NCI-H2081 (cell line): ENCODE measurements at regions not wholly inside any gene's neighbourhood (a gene's known extent, or its start where the extent isn't known, plus 50 kb on each side); places are given as distances from the start of the nearest gene placed in this dataset.
A peak's percentile ranks its signal among the peaks of the same experiment; 100 is the strongest.

Experiments used
- DNase-seq, 2 experiments: peaks; one replicate each; lab custom pipeline; 2025; lab: John Stamatoyannopoulos, UW

DNA sequence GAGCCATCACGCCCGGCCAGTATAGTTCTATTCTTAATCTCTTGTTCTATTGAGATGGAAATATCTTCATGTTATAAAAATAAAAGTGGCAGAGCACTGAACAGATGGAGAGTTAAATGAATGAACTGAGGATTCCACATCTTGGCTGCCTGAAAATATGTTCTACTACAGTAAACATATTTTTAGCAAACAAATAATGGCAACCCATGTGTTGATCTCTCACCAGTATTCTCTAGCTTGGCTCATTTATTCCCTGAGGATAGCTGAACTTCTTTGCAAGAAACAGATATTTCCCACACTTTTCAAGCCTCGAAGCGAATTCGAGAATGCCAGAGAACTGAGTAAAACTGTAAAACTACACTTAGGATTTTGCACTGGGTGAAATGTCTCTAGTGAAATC, 58.9 kb downstream of the DIRAS3 start:
- no peak for DNase-seq

DNA sequence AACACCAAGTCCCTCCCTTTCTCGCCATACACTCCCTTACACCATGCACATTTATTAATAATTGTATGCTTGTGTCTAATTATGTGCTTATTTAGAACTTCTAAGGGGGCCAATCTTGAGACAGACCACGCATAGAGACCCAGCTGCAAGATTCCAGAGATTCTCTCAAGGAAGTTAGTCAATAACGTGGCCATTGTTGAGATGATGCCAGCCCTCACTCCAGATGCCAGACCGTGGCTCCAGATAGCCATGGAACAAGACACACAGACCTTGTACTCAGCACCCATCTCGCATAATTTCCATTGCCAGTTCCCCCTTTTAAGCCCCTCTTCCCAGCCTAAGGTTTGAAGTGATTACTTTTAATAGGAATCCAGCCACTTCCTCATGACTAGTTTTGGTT, 62.4 kb downstream of the DIRAS3 start:
- no peak for DNase-seq

DNA sequence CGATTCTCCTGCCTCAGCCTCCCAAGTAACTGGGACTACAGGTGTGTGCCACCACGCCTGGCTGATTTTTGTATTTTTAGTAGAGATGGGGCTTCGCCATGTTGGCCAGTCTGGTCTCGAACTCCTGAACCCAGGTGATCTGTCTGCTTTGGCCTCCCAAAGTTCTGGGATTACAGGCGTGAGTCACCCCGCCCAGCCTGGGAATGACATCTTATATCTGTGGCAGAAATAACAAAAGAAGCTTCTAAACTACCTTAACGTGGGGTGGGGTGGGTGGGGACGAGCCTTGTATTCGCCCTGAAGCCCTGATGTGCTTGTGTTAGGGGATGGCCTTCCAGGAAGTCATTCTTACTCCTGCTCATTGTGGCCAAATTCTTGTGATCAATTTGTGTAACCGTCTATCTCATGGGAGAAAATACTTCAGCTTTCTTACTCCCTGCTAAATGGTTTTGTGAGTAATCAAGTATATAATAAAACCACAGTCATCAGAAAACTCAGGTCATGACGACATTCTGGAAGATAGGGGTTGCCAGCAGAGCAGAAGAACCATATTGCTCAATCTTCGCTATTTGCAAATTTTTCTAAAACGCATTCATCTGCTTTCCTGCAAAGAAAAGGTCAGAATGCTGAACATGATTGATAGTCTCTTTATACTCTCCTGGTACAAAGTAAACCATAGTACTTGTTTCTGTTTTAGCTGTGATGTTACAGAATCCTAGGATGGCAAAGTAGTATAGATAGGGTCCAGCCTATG, 63.2 kb downstream of the DIRAS3 start:
- DNase-seq, result no peak

DNA sequence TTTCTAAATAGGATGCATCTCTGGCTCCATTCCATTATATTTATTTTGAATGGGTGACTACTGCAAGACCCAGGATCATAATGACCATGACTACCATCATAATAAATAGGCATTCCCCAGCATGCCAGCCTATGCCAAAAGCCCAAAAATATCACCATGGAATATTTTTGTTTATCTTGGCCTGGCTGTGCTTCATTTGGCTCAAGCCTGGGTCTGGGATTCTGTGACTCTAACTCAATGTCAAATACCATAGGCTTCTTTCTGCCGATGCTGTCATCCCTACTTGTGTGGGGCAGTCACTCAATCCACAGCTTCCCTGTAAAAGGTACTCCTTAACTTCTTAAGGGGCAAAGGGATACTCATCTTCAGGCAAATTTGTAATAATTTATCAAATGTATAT, 66.6 kb downstream of the DIRAS3 start:
- no peak for DNase-seq

DNA sequence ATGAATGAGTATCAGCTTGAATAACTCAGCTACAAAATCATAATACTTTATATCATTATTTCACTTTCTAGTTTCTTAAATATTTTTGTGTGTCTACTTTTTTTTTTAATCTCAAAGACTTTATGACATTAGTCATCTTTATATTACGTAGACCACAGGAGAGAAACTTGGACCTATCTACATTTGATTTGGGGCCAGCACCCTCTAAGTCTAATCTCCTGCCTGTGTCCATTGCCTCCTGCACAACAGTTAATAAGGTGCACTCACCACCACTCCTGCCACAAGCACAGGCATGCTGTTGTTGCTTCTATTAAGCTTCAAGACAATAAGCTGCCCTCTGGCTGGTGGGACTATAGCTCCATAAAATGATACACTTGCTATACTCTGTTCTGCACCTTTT, 70.4 kb downstream of the DIRAS3 start:
- DNase-seq, result no peak

DNA sequence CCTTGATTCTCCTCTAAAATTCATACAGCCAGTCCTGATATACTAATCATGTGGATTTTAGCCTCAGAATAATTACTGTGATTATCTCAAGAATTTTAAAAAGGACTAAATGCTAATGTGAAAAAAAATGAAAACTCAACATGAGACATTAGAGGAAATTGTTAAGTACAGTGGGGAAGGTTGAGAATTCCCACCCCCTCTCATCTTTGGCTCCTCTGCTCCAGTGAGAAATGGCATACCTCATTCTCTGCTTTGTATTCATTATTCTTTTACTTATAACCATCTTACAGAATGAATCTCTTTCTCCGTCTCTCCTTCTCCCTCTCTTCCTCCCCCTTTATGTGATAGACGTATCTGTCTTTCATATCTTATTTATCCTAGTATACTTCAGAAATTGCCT, 70.9 kb downstream of the DIRAS3 start:
- DNase-seq, result no peak

DNA sequence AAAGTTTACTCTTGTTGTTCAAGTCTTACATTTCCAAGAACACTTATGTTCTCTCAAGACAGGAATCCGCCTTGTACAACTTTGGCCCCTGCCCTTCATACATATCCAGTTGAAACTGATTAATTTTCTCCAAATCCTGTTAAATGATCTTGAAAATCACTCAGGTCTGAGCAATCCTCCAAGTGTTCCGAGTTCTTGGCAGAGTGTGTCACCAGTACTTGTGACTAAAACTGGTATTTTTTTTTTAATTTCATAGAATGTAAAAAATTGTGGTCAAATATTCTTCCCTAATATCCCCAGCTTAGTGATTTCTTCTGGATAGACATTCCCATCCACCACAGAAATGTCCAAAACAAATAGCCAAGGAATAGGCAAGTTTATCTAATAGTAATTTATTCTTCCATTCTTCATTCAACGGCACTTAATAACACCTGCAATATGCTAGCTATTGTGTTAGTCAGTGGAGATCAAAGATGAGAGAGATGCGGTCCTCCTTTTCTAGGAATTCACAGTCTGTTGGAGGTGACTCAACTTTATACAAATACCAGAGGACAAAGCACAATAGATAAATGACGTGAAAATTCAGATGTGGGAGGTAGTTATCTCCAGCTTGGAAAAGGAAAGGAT, 71.4 kb downstream of the DIRAS3 start:
- no peak for DNase-seq

DNA sequence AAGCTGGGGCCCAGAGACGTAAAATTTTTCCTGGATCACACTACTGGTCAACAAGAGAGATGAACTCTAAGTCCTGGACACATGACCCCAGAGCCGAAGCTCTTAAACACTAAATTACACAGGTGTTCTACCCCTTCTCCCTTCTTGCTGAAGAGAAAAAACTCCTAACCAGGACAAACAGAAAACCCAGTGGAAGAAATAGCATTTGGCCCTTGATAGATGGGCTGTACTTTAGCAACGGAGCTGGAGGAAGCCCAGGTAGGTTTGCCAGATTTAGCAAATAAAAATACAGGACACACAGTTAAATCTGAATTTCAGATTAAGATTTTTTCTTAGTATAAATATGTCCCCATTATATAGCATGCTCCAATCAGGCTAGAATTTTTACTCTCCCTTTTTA, 72.7 kb downstream of the DIRAS3 start:
- no peak for DNase-seq

DNA sequence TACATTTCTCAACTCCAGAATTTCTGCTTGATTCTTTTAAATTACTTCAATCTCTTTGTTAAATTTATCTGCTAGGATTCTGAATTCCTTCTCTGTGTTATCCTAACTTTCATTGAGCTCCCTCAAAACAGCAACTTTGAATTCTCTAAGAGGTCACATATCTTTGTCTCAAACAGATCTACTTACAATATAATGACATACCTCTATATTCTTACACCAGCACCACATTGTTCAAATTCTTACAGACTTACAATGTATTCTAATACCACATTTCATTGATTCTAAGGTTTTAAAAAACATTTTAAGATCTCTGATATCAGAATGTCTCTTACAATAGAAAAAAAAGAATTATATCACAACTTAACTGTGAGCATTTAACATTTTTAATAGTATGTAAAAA, 77.4 kb downstream of the DIRAS3 start:
- DNase-seq, result no peak

DNA sequence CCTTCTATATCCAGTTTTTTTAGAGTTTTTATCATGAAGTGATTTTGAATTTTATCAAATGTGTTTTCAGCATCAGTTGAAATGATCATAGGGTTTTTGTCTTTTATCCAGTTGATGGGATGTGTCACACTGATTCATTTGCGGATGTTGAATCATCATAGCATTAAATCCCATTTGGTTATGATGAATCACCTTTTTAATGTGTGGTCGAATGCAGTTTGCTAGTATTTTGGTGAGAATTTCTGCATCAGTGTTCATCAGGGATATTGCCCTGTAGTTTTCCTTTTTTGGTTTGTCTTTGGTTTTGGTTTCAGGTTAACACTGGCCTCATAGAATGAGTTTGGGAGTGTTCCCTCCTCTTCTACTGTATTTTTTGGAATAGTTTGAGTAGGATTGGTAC, 80.3 kb downstream of the DIRAS3 start:
- DNase-seq, result no peak

DNA sequence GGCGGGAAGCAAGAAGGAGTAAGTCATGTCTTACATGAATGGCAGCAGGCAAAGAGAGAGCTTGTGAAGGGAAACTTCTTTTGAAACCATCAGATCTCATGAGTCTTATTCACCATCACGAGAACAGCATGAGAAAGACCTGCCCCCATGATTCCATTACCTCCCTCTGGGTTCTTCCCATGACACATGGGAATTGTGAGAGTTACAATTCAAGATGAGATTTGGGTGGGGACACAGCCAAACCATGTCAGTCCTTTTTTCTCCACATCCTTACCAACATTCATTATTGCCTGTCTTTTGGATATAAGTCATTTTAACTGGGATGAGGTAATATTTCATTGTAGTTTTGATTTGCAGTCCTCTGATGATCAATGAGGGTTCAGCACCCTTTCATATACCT, 81.0 kb downstream of the DIRAS3 start:
- no peak for DNase-seq

DNA sequence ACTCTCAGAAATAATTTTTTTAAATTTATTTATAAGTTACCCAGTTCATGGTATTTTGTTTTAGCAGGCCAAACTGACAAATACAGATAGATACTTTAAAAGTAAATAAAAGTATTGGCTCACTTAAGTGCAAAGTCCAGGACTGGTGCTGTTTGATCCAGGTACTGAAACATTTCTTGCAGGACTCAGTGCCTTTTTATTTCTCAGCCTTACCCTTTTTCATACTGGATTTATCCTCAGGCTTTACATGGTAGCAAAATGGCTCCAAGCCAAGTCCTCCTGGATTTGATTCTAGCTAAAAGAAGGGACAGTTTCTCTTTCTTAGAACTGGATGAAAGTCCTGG, 83.8 kb downstream of the DIRAS3 start:
- no peak for DNase-seq

DNA sequence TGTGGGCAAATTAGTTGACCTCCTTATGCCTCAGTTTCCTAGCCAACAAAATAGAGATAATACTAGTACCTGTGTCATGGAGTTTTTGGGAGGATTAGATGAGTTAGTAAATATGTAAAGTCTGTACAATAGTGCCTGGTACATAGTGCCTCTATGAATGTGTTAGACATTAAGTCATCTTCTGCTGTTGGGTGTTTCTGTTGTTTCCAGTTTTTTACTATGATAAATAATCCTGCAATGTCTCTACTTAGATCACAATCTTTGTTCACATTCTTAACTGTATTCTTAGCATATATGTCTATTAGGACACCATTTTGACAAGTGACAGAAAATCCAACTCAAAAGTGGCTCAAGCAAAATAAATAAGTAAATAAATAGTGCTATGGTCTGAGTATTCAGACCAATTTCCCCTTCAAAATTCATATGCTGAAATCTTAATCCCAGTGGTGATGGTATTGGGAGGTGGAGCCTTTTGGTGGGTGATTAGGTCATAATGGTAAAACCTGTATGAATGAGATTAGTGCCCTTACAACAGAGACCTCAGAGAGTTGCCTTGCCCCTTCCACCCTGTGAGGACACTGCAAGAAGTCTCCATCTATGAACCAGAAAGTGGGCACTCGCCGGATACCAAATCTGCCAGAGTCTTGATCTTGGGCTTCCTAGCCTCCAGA, 84.3 kb downstream of the DIRAS3 start:
- no peak for DNase-seq

DNA sequence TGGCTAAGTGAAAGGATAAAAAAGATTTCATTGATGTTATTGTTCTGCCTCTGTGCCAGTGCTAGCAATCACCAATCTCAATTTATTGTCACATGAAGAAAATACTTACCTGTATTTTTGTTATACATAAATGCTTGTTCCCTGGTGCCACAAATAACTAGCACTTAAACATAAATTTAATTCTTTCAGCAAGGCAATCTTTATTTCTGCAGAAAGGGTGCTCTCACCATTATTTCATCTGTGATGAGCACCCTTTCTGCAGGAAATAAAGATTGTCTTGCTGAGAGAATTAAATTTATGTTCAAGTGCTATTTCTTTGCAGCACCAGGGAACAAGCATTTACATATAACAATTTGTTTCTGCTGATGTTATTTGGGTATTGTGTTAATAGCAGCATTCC, 87.2 kb downstream of the DIRAS3 start:
- no peak for DNase-seq

DNA sequence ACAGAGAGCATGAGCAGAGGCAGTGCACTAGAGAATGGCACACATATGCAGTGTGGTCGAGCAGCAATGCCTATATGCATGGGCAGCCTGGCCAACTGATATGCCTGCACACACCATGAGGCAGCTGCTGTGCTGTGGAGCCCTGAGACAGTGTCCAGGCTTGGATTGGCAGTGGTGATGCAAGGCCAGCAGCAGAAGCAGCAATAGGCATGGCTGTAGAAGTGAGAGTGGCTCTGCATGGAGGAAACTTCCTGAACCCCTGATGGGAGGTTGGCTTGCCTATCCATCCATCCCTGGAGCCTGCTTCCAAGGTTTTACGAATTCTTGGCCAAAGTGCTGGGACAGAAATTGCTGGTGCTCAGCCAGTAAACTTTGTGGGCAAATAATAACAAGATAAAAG, 89.7 kb downstream of the DIRAS3 start:
- DNase-seq, result no peak

DNA sequence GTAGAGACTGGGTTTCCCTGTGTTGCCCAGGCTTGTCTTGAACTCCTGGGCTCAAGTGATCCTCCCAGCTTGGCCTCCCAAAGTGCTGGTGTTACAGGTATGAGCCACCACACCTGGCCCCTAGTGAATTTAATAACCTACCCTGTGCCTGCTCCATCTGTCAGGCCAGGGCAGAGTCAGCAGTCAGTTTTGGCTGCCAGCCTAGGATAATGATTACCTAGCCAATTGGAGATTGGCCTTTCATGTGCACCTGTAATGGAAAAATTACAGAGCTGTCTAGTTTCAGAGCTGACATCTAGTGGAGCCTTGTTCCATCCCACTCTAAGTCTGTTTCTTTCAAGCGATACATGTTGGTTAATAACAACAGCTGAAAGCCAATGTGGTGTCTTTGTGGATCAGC, 92.0 kb downstream of the DIRAS3 start:
- DNase-seq, result peak; percentile 9 to 69

DNA sequence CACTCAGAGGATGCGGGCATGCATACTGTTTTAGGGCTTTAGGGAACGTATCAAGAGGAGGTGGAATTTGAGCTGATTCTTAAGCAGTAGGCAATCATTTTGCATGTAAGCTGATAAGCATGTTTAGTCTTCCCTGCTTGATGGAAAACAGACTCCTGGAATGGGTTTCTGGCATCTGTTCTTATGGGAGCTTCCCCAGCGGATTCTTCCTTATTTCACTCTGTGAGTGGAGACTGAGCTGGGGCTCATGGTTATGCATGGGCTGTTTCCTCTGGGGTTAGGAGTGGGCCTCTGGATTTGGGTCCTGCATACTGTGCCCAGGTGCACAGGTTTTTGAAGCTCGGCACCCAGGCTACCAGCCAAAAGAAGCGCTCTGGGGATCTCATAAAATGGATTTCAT, 93.4 kb downstream of the DIRAS3 start:
- no peak for DNase-seq

DNA sequence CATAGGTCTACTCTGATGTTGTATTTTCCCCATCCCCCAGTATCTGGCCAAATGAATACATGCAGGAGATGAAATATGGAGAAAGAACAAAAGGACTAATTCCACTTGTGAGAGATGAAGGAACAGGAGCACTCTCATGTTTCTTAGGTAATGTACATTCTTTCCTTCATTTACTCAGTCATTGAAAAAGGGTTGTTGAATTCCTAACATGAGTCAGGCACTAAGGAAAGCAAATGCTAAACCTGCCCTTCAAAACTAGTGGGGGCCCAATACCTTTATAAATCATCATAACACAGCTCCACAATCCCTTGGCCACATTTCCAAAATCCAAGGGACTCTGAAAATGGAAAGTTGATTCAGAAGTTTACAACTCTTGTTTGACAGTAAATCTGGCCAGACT, 94.3 kb downstream of the DIRAS3 start:
- DNase-seq, result no peak

DNA sequence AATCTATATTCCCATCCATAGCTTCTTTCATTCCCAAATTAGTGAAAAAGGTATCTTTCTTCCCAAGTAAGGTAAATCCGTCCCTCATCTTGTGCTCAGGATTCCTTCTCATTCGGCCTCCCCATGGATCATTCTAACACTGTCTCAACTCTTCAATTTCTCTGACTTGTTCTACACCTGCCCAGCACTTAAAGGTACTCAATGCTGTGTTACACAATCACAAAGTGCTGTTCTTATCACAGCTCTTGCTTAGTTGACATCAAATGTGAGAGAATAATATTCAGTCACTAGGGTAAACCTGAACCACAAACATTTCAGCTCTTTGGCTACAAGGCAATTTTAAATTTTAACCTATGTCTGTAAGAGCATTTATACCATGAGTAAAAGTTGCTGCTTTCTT, 94.8 kb downstream of the DIRAS3 start:
- no peak for DNase-seq

DNA sequence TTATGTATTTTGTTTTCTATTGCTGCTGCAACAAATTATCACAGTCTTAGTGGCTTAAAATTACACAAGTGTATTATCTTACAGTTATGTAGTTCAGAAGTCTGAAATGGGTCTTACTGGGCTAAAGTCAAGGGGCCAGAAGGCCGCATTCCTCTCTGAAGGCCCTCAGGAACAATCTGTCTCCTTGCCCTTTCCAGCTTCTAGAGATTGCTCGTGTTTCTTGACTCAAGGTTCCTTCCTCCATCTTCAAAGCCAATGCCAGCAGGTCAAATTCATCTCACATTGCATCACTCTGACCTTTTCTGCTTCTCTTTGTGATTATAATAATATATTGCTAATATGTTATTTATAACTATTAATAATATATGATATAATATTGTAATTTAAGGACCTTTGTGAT, 97.1 kb downstream of the DIRAS3 start:
- DNase-seq, result no peak

DNA sequence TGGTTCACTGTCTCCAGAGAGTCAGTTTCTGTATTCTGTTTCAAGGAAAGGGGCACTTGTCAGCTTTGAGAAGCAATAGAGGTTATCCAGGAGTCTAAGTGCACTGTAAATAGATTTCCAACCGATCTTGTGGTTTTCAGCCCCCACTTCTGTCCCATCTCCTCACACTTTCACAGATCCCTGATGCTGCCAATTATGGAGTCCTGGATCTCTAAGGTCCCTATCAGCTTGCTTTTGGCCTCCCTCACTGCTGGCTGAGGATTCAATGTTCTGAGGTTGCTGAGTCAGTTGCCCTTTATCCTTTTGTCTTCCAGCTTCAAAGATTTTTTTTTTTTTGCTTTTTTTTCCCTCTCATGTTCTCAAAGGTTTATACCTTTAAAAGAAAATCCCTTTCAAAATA, 98.4 kb downstream of the DIRAS3 start:
- no peak for DNase-seq

DNA sequence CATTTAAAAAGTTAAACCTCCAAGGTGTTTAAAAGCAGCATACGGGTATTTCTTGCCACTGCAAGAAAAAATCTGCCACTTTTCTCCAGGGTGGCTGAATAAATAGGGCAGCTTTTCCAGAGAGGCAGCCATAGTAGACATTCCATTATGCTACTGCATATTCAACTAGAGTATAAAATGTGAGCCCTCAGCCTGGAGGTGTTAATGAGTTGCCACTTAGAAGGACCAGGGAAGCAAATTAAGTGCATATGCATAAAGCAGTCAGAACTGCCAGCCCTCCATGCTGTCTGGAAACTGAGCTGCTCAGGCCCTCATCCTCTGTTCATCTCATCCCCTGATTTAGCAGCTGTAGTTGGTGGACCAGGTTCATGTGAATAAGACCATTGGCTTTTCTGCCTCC, 99.4 kb downstream of the DIRAS3 start:
- DNase-seq, result no peak

DNA sequence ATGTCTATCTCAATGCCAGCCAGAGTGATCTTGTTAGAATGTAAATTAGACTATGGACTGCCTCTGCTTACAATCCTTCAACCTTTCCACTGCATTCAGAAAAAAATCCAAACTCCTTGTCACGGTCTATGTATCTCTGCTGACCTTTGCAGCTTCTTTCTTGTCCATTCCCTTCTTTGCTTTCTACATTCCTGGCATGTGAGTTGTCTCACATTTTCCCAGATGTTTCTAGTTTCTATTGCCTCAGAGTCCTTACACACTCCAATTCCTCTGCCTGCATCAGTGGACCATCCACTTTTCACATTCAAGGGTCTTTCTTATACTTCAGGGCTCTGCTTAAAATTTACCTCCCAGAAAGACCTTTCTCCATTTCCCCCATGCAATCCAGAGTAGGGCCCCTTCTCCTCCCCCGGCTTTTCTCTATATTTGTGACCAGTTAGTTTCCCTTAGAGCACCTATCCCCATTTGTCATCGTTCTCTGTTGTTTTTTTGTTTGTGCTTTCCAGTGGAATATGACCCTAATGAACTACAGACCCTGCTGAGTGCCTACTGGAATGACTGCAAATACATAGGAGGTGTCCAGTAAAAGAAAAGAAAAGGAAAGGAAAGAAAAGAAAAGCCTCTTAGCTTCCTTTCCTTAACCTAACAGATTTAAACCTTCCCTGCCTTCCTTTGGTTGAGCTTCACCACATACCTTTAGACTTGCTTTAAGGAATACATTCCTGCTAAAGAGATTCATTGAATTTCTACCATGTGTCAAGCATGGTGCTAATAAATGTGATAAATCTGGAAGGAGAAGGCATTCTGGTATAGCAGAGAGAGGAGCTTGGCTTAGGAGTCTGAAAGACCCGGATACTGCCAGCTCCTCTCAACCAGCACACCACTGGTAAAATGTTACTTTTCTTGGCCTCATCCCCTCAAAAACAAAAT, 102.0 kb downstream of the DIRAS3 start:
- DNase-seq, result no peak
